GM18867 (cell line): ENCODE measurements at regions not wholly inside any gene's neighbourhood (a gene's known extent, or its start where the extent isn't known, plus 50 kb on each side); places are given as distances from the start of the nearest gene placed in this dataset.
"Not testable (repeated sequence)": the region's sequence is repeated elsewhere in the genome, so short reads cannot be mapped to it uniquely, and the experiment has no call there.

Source experiments
- ATAC-seq: cut with Tn5 transposase; IDR thresholded peaks from one replicate; pipeline ENCODE4 v1.9.1; 2021; ENCODE audit warnings: mild to moderate bottlenecking, moderate library complexity; ENCODE audit not compliant: unreplicated experiment

DNA sequence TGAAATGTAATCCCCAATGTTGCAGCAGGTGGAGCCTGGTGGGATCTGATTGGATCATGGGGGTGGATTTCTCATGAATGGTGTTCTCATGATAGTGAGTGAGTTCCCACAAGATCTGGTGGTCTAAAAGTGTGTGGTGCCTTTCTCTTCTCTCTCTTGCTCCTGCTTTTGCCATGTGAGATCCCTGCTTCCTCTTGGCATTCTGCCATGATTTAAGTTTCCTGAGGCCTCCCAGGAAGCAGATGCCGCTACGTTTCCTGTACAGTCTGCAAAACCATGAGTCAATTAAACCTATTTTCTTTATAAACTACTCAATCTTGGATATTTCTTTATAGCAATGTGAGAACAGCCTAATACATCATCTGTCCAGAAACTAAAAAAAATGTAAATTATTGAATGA lies 298.3 kb downstream of the MEX3B start:
- no peak for ATAC-seq

DNA sequence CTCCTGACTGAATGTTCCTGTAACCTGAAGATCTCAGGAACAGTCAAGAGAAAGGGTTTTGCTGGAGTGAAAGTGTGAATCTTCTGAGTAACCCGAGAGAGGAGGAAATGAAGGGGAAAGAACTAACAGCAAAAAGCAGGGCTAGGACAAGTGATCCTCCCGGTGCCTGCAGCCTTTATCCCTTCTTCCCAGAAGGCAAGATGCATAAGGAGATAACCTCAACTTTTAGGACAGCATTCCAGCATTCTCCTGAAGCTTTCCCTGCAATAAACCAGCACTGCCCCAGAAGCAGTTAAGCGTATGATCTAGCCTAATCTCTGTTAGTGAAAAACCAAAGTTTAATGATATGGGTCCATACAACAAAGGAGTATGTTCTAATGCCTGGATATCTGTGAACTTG lies 298.8 kb downstream of the MEX3B start:
- ATAC-seq: no peak

- no peak for ATAC-seq
Measured at GRCh38 chr15:81744364-81744763, 301.5 kb downstream of the MEX3B start.

GRCh38 chr15:81740416-81740815 lies 305.4 kb downstream of the MEX3B start:
- ATAC-seq: no peak

GRCh38 chr15:81729340-81729739 lies 316.5 kb downstream of the MEX3B start:
- ATAC-seq: no peak

DNA sequence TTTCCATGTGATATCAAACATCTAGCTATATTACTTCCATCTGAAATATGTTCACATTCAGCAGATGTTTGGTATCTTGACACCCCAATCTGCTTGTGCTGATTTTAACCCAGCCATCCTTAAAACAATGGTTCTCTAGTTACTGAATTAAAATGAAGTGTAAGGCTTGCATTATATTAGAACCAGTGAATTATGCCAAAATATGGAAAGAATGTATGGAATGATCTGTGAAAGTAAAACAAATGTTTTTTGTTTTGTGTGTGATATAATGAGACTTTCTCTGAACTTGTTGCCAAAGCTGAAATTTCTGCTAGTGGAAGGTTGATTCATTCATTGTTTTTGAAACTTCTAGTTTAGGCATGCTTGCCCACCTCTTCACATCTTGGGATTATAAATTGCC lies 317.1 kb downstream of the MEX3B start:
- no peak for ATAC-seq

DNA sequence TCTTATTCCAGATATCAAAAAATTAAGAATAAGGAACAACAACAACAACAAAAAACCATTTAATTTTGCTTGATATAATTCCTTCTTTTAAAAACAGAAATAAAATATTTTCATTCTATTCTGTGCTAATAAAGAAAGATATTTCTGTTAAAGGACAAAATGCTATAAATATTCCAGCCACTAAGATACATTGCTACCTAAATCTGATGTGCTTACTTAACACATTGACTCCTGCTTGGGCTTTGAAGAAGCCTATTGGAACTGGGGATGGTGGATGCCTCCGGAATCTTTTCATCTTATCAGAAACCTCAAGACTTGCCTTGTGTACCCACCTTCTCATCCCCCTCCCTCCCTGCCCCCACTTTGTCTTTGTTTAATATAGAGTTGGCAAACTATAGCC lies 320.2 kb downstream of the MEX3B start:
- no peak for ATAC-seq

- ATAC-seq: no peak
Measured at GRCh38 chr15:81724536-81724935, 321.3 kb downstream of the MEX3B start.

GRCh38 chr15:81723701-81724100 lies 322.1 kb downstream of the MEX3B start:
- ATAC-seq: no peak

DNA sequence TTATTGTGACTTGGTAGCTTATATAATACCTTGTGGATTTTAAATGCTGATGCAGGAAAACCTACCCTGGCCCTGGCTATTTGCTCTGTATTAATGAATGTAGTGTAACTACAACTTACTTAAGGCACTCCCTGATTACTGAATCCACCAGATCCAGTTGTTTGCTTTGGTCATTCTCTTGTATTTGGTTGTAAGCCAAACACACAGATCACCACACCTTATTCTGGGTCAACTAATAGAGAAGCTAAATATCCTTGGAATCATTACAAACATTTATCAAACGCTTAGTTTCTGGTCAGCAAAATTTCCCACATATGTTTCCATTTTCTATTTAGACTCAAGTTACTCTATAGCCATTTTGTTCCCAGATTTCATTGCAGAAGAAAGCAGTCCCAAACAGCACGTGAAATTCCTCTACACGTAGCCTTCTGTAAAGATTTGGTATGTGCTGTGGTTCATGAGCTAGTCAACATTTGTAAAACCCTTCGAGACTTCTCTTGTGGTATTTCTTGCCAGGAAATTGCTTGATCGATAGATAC lies 322.6 kb downstream of the MEX3B start:
- no peak for ATAC-seq

DNA sequence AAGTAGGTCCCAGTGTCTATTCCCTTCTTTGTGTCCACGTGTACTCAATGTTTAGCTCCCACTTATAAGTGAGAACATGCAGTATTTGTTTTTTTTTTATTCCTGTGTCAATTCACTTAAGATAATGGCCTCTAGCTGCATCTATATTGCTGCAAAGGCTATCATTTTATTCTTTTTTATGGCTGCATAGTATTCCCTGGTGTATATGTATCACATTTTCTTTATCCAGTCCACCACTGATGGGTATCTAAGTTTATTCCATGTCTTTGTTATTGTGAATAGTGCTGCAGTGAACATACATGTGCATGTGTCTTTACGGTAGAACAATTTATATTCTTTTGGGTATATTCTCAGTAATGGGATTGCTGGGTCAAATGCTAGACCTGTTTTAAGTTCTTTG lies 329.4 kb downstream of the MEX3B start:
- ATAC-seq: not testable (repeated sequence)

DNA sequence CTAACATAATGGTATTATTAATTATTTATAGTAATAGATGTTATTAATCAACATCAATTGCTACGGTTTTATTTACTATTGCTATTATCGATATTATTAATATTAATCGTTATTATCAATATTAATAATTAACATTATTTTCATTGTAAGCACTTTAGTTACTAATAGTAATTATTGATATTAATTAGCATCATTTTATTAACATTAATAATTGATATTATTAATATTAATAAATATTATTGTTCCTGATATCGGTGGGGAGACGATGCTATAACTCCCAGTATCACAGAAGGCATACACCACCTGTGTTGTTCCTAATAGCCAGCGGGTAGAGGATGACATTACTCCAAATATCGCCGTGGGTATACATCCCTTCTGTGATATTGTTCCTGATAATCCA lies 335.5 kb downstream of the MEX3B start:
- ATAC-seq: no peak

DNA sequence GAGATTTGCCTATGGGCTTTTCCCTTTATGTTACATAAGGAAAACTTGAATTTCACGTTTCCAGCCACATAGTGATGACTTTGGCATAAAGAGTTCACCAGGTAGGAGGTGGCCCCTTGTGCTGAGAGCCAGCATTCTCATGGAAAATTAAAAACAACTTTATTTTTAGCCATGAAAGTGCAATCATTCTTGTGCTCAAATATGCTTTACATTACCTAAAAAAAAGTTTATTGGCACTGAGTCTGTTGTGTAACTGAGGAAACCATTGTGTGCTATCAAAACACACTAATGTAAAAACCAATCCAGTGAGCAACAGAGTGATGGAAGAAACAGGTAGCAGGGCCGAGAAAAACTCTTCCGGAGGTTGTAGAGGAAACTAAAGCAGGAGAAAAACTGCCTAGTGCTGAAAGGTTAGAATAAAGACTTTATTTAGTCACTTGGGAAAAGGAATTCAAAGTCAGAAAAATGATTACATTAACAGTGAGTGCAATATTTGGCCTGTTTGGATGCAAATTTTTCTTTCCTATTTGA lies 332.9 kb upstream of the TMC3 start:
- ATAC-seq: not testable (repeated sequence)

- not testable (repeated sequence) for ATAC-seq
Measured at GRCh38 chr15:81705727-81706126, 331.7 kb upstream of the TMC3 start.

DNA sequence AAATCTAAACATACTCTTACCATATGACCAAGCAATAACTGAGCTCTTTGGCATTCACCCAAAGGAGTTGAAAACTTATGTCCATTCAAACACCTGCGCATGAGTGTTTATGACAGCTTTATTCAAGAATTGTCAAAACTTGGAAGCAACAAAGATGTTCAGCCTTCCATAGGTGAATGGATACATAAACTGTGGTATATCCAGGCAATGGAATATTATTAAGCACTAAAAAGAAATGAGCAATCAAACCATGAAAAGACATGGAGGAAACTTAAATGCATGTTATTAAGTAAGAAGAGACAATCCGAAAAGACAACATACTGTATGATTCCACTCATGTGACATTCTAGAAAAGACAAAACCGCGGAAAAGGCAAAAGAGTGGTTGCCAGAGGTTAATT lies 312.0 kb upstream of the TMC3 start:
- ATAC-seq: no peak

GRCh38 chr15:81685237-81685636 lies 311.2 kb upstream of the TMC3 start:
- no peak for ATAC-seq

DNA sequence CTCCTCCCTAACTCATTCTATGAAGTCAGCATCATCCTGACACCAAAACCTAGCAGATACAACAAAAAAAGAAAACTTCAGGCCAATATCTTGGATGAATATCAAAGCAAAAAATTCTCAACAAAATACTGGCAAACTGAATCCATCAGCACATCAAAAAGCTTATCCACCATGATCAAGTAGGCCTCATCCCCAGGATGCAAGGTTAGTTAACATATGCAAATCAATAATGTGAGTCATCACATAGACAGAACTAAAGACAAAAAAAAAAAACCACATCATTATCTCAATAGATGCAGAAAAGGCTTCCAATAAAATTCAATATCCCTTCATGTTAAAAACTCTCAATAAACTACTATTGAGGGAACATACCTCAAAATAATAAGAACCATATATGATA lies 306.8 kb upstream of the TMC3 start:
- no peak for ATAC-seq

DNA sequence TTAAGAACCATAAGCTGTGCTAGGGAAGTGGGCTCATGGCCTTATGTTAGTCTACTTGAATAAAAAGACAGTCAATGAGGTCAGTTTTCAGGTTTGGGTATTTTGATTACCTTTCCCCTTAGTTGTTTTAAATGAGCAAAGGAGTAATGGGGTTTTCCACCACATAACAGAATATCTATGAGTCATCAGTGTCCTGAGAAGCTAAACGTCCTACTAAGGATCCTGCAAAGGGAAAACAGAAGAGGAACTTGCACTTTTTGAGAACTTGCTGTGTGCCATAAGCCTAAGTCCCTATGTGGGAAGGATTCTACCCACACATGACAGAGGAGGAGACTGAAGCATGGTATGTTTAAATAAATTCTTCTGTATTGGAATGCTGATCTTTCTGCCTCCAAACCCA lies 292.8 kb upstream of the TMC3 start:
- ATAC-seq: no peak

GRCh38 chr15:81660976-81661375 lies 287.0 kb upstream of the TMC3 start:
- no peak for ATAC-seq

GRCh38 chr15:81653259-81653658 lies 279.2 kb upstream of the TMC3 start:
- no peak for ATAC-seq

DNA sequence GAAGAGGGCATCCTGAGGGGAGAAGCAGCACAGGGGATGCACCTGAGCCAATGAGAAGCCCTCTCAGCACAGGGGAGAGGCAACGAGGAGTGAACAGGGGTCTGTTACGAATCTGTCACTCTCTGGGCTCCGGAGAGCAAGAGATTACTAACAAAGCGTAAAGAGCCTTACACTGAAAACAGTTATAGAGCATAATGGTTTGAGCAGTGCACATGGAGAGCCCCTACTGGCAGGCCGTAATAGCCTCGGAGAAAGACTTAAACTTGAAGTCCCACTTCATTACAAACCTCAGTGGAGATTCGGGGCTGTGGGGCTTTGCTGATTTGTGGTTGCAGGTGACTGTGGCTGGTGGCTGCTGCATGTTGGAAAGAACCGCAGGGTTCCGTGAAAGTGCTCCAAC lies 271.5 kb upstream of the TMC3 start:
- no peak for ATAC-seq

- ATAC-seq: no peak
Measured at GRCh38 chr15:81643771-81644170, 269.8 kb upstream of the TMC3 start.

DNA sequence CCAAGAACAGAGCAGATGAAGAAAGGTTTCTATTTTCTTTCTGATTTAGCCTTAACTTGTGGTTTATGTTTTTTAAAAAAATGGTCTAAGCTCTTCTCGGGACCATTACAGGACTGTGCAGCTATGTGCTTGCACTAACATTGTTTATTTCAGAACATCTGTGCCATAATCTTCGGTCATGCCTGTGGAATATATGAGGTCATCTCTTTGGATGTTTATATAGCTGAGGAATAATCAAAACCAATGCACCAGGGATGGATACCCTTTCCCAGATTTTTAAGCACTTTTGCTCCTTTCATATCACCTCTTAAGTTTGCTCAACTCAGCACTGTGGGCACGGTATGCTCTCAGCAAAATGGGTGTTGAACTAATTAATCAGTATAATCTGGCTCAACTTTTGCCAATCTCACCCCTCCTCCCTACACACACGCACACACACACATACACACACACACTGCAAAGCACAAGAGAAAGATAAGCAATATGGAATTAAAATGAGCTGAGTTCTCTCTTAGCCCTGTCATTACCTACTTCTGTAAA lies 268.5 kb upstream of the TMC3 start:
- no peak for ATAC-seq
